WTC11 (cell line): ENCODE measurements at regions not wholly inside any gene's neighbourhood (a gene's known extent, or its start where the extent isn't known, plus 50 kb on each side); places are given as distances from the start of the nearest gene placed in this dataset.

ENCODE experiments used
- ATAC-seq: fragments of 200-7000 bp; cut with Tn5 transposase; 2 replicates; pipeline ENCODE4 v1.10.0; 2021; ENCODE audit warnings: mild to moderate bottlenecking, moderate library complexity
- CTCF ChIA-PET: fragments of 300-600 bp; sonication (Branson Sonifier 250); formaldehyde crosslinking; loops from one replicate; lab custom pipeline; 2021; ENCODE audit warnings: antibody characterized with exemption; lab: Charles Lee
- POLR2A ChIA-PET: fragments of 350-600 bp; sonication (Branson Sonifier 250); formaldehyde crosslinking; loops from one replicate; lab custom pipeline; 2021; ENCODE audit warnings: antibody characterized with exemption; lab: Charles Lee
- DNase-seq: peaks from one replicate; pipeline ENCODE4 v3.0.0; 2021; ENCODE audit warnings: low spot score
- H3K27ac Mint-ChIP-seq: 2 replicates; pipeline ENCODE4 v1.8.0; 2021; ENCODE audit warnings: mixed read lengths
- H3K27me3 Mint-ChIP-seq: 2 replicates; pipeline ENCODE4 v1.8.0; 2021; ENCODE audit warnings: low read depth, mild to moderate bottlenecking, moderate library complexity, mixed read lengths
- H3K36me3 Mint-ChIP-seq: 2 replicates; pipeline ENCODE4 v1.8.0; 2021; ENCODE audit warnings: mixed read lengths
- H3K4me1 Mint-ChIP-seq: 2 replicates; pipeline ENCODE4 v1.8.0; 2022; ENCODE audit warnings: mixed read lengths
- H3K4me3 Mint-ChIP-seq: 2 replicates; pipeline ENCODE4 v1.8.0; 2021; ENCODE audit warnings: mild to moderate bottlenecking, moderate library complexity, mixed read lengths
- H3K9me3 Mint-ChIP-seq: 2 replicates; pipeline ENCODE4 v1.8.0; 2021; ENCODE audit warnings: mixed read lengths
- CBFB ChIP-seq: sonication (generic); formaldehyde crosslinking; IDR thresholded peaks from 2 replicates; pipeline ENCODE4 v1.8.1; 2022; ENCODE audit warnings: mild to moderate bottlenecking, low read depth, missing genetic modification reagents
- FOXK1 ChIP-seq: sonication (generic); formaldehyde crosslinking; IDR thresholded peaks from 2 replicates; pipeline ENCODE4 v1.8.0; 2022; ENCODE audit warnings: mild to moderate bottlenecking, moderate library complexity, missing genetic modification reagents
- GABPB1 ChIP-seq: sonication (generic); formaldehyde crosslinking; IDR thresholded peaks from 2 replicates; pipeline ENCODE4 v1.8.1; 2023; ENCODE audit warnings: mild to moderate bottlenecking, missing genetic modification reagents
- NFE2L1 ChIP-seq: sonication (generic); formaldehyde crosslinking; IDR thresholded peaks from 2 replicates; pipeline ENCODE4 v1.8.1; 2023; ENCODE audit warnings: missing genetic modification reagents
- PRRX2 ChIP-seq: fragments of 250-450 bp; sonication (Bioruptor Pico); IDR thresholded peaks from 2 replicates; pipeline ENCODE4 v1.8.0; 2021; ENCODE audit warnings: mild to moderate bottlenecking
- SMAD4 ChIP-seq: sonication (generic); formaldehyde crosslinking; IDR thresholded peaks from 2 replicates; pipeline ENCODE4 v1.8.0; 2022; ENCODE audit warnings: mild to moderate bottlenecking, missing genetic modification reagents
- TEAD1 ChIP-seq: sonication (generic); formaldehyde crosslinking; IDR thresholded peaks from 2 replicates; pipeline ENCODE4 v1.8.0; 2022; ENCODE audit warnings: mild to moderate bottlenecking, missing genetic modification reagents
- ZNF423 ChIP-seq: fragments of 250-450 bp; sonication (Bioruptor Pico); IDR thresholded peaks from 2 replicates; pipeline ENCODE4 v2.1.2; 2022; ENCODE audit warnings: mild to moderate bottlenecking, moderate library complexity
- TF ChIP-seq, protein P1 (sequence below): fragments of 200-600 bp; IDR thresholded peaks from 2 replicates; pipeline ENCODE4 v1.8.0; 2022; ENCODE audit warnings: antibody characterized with exemption
- TF ChIP-seq, protein P2 (sequence below): sonication (generic); formaldehyde crosslinking; IDR thresholded peaks from 2 replicates; pipeline ENCODE4 v1.8.1; 2023; ENCODE audit warnings: mild to moderate bottlenecking, moderate library complexity, missing genetic modification reagents
- TF ChIP-seq, protein P3 (sequence below): sonication (generic); formaldehyde crosslinking; IDR thresholded peaks from 2 replicates; pipeline ENCODE4 v1.8.0; 2023; ENCODE audit warnings: mild to moderate bottlenecking, missing genetic modification reagents
- TF ChIP-seq, protein P4 (sequence below): sonication (generic); formaldehyde crosslinking; IDR thresholded peaks from 2 replicates; pipeline ENCODE4 v1.8.0; 2023; ENCODE audit warnings: missing genetic modification reagents
- TF ChIP-seq, protein P5 (sequence below): fragments of 250-450 bp; sonication (Bioruptor Pico); IDR thresholded peaks from 2 replicates; pipeline ENCODE4 v2.1.2; 2022; ENCODE audit warnings: mild to moderate bottlenecking, moderate library complexity
- TF ChIP-seq, protein P6 (sequence below): sonication (generic); formaldehyde crosslinking; IDR thresholded peaks from 2 replicates; pipeline ENCODE4 v1.8.0; 2022; ENCODE audit warnings: mild to moderate bottlenecking, missing genetic modification reagents
- TF ChIP-seq, protein P7 (sequence below): sonication (generic); formaldehyde crosslinking; IDR thresholded peaks from 2 replicates; pipeline ENCODE4 v1.8.0; 2022; ENCODE audit warnings: mild to moderate bottlenecking, missing genetic modification reagents
- TF ChIP-seq, protein P8 (sequence below): sonication (generic); formaldehyde crosslinking; IDR thresholded peaks from 2 replicates; pipeline ENCODE4 v1.8.0; 2022; ENCODE audit warnings: mild to moderate bottlenecking, missing genetic modification reagents
- TF ChIP-seq, protein P9 (sequence below): sonication (generic); formaldehyde crosslinking; IDR thresholded peaks from 2 replicates; pipeline ENCODE4 v1.8.1; 2022; ENCODE audit warnings: low read depth, missing genetic modification reagents, borderline replicate concordance
- TF ChIP-seq, protein P10 (sequence below): fragments of 250-450 bp; sonication (Bioruptor Pico); IDR thresholded peaks from 2 replicates; pipeline ENCODE4 v1.9.0; 2021; ENCODE audit warnings: mild to moderate bottlenecking

DNA sequence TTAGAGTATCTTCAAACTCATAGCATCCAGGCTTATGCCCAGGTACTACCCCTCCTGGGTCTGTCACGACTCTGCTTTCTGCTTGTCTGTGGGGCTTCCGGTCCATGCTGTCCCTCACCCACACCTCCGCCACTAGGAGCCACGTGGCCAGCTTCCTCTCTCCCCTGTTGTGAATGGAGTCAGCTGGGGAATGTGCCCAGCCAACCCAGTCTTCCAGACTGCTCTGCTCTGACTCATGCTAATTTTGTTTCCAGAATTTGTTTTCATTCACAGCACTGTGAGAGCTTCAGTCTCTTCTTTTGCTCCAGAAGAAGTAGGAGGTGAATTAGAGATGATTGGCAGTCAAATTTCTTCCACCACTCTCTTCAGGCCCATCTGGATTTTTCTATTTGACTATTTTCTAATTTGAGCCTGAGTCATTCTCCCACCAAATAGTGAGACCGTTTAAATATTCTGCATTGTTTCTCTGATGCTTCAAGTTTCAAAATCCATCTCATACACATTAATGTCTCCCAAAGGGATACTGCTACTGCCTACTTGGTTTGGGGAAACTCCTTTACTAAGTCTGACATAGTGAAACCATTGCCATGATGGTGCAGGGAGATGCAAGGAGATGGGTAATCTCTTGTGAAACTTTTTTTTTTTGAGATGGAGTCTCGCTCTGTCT is 424.1 kb upstream of the KIF2A start (continued):
- TF ChIP-seq, protein P1, sequence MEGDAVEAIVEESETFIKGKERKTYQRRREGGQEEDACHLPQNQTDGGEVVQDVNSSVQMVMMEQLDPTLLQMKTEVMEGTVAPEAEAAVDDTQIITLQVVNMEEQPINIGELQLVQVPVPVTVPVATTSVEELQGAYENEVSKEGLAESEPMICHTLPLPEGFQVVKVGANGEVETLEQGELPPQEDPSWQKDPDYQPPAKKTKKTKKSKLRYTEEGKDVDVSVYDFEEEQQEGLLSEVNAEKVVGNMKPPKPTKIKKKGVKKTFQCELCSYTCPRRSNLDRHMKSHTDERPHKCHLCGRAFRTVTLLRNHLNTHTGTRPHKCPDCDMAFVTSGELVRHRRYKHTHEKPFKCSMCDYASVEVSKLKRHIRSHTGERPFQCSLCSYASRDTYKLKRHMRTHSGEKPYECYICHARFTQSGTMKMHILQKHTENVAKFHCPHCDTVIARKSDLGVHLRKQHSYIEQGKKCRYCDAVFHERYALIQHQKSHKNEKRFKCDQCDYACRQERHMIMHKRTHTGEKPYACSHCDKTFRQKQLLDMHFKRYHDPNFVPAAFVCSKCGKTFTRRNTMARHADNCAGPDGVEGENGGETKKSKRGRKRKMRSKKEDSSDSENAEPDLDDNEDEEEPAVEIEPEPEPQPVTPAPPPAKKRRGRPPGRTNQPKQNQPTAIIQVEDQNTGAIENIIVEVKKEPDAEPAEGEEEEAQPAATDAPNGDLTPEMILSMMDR = no peak
- TF ChIP-seq, protein P2, sequence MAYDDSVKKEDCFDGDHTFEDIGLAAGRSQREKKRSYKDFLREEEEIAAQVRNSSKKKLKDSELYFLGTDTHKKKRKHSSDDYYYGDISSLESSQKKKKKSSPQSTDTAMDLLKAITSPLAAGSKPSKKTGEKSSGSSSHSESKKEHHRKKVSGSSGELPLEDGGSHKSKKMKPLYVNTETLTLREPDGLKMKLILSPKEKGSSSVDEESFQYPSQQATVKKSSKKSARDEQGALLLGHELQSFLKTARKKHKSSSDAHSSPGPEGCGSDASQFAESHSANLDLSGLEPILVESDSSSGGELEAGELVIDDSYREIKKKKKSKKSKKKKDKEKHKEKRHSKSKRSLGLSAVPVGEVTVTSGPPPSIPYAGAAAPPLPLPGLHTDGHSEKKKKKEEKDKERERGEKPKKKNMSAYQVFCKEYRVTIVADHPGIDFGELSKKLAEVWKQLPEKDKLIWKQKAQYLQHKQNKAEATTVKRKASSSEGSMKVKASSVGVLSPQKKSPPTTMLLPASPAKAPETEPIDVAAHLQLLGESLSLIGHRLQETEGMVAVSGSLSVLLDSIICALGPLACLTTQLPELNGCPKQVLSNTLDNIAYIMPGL (CRISPR knock-in tag) = no peak
- TF ChIP-seq NFE2L1 (CRISPR knock-in tag) (no peak), SMAD4 (CRISPR knock-in tag) (no peak), GABPB1 (CRISPR knock-in tag) (no peak)
- TF ChIP-seq, protein P3, sequence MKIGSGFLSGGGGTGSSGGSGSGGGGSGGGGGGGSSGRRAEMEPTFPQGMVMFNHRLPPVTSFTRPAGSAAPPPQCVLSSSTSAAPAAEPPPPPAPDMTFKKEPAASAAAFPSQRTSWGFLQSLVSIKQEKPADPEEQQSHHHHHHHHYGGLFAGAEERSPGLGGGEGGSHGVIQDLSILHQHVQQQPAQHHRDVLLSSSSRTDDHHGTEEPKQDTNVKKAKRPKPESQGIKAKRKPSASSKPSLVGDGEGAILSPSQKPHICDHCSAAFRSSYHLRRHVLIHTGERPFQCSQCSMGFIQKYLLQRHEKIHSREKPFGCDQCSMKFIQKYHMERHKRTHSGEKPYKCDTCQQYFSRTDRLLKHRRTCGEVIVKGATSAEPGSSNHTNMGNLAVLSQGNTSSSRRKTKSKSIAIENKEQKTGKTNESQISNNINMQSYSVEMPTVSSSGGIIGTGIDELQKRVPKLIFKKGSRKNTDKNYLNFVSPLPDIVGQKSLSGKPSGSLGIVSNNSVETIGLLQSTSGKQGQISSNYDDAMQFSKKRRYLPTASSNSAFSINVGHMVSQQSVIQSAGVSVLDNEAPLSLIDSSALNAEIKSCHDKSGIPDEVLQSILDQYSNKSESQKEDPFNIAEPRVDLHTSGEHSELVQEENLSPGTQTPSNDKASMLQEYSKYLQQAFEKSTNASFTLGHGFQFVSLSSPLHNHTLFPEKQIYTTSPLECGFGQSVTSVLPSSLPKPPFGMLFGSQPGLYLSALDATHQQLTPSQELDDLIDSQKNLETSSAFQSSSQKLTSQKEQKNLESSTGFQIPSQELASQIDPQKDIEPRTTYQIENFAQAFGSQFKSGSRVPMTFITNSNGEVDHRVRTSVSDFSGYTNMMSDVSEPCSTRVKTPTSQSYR = no peak
- TF ChIP-seq, protein P4, sequence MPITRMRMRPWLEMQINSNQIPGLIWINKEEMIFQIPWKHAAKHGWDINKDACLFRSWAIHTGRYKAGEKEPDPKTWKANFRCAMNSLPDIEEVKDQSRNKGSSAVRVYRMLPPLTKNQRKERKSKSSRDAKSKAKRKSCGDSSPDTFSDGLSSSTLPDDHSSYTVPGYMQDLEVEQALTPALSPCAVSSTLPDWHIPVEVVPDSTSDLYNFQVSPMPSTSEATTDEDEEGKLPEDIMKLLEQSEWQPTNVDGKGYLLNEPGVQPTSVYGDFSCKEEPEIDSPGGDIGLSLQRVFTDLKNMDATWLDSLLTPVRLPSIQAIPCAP (CRISPR knock-in tag) = no peak

DNA sequence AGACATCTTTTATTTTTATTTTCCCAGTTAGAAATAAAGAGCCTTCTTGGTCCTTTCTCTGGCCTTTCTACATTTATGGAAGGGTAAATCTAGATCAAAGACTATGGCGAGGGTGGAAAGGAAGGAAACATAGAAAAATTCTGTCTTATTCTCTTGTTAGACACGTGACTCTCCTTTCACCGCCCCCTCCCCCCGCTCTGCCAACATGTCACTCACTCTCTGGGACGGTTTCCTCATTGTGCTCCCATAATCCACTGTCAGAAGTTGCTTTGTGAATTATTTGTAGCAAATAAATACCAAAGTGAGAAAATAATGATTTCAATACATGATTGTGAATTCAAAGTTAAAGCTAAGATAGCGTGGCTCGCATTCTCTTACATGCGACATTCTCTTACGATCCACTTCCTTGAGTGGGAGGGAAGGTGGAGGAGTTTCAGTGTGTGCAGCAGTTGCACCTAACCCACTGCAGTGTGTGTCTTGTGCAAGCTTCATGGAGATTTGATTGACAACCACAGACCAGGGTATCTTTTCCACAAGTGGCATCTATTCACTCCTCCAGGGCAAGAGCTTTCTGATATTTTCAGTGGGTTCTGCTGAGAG is 423.0 kb upstream of the KIF2A start:
- no peak for ATAC-seq
- ChIA-PET CTCF (no interaction called here), POLR2A (no interaction called here)
- Mint-ChIP-seq H3K27ac (no peak overlapping the region), H3K4me3 (no peak overlapping the region), H3K36me3 (no peaks in the 10 kb centered on the region), H3K9me3 (0 out of 2 replicates have a peak, but pooled peaks cover 4% of the 10 kb centered on the region), H3K27me3 (no peaks in the 10 kb centered on the region), H3K4me1 (peaks cover 8% of the 10 kb centered on the region)
- DNase-seq = no peak
- TF ChIP-seq CBFB (CRISPR knock-in tag) = no peak
- TF ChIP-seq, protein P5, sequence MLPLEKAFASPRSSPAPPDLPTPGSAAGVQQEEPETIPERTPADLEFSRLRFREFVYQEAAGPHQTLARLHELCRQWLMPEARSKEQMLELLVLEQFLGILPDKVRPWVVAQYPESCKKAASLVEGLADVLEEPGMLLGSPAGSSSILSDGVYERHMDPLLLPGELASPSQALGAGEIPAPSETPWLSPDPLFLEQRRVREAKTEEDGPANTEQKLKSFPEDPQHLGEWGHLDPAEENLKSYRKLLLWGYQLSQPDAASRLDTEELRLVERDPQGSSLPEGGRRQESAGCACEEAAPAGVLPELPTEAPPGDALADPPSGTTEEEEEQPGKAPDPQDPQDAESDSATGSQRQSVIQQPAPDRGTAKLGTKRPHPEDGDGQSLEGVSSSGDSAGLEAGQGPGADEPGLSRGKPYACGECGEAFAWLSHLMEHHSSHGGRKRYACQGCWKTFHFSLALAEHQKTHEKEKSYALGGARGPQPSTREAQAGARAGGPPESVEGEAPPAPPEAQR (CRISPR knock-in tag) = no peak
- TF ChIP-seq, protein P6, sequence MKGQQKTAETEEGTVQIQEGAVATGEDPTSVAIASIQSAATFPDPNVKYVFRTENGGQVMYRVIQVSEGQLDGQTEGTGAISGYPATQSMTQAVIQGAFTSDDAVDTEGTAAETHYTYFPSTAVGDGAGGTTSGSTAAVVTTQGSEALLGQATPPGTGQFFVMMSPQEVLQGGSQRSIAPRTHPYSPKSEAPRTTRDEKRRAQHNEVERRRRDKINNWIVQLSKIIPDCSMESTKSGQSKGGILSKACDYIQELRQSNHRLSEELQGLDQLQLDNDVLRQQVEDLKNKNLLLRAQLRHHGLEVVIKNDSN (CRISPR knock-in tag) = no peak
- TF ChIP-seq, protein P7, sequence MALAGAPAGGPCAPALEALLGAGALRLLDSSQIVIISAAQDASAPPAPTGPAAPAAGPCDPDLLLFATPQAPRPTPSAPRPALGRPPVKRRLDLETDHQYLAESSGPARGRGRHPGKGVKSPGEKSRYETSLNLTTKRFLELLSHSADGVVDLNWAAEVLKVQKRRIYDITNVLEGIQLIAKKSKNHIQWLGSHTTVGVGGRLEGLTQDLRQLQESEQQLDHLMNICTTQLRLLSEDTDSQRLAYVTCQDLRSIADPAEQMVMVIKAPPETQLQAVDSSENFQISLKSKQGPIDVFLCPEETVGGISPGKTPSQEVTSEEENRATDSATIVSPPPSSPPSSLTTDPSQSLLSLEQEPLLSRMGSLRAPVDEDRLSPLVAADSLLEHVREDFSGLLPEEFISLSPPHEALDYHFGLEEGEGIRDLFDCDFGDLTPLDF (CRISPR knock-in tag) = no peak
- no peak for TF ChIP-seq ZNF423 (CRISPR knock-in tag)
- no peak for TF ChIP-seq FOXK1
- TF ChIP-seq, protein P8, sequence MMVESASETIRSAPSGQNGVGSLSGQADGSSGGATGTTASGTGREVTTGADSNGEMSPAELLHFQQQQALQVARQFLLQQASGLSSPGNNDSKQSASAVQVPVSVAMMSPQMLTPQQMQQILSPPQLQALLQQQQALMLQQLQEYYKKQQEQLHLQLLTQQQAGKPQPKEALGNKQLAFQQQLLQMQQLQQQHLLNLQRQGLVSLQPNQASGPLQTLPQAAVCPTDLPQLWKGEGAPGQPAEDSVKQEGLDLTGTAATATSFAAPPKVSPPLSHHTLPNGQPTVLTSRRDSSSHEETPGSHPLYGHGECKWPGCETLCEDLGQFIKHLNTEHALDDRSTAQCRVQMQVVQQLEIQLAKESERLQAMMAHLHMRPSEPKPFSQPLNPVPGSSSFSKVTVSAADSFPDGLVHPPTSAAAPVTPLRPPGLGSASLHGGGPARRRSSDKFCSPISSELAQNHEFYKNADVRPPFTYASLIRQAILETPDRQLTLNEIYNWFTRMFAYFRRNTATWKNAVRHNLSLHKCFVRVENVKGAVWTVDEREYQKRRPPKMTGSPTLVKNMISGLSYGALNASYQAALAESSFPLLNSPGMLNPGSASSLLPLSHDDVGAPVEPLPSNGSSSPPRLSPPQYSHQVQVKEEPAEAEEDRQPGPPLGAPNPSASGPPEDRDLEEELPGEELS (CRISPR knock-in tag) = no peak
- TF ChIP-seq, protein P9, sequence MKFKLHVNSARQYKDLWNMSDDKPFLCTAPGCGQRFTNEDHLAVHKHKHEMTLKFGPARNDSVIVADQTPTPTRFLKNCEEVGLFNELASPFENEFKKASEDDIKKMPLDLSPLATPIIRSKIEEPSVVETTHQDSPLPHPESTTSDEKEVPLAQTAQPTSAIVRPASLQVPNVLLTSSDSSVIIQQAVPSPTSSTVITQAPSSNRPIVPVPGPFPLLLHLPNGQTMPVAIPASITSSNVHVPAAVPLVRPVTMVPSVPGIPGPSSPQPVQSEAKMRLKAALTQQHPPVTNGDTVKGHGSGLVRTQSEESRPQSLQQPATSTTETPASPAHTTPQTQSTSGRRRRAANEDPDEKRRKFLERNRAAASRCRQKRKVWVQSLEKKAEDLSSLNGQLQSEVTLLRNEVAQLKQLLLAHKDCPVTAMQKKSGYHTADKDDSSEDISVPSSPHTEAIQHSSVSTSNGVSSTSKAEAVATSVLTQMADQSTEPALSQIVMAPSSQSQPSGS (CRISPR knock-in tag) = no peak
- no peak for TF ChIP-seq PRRX2 (CRISPR knock-in tag)
- no peak for TF ChIP-seq TEAD1 (CRISPR knock-in tag)
- TF ChIP-seq, protein P10, sequence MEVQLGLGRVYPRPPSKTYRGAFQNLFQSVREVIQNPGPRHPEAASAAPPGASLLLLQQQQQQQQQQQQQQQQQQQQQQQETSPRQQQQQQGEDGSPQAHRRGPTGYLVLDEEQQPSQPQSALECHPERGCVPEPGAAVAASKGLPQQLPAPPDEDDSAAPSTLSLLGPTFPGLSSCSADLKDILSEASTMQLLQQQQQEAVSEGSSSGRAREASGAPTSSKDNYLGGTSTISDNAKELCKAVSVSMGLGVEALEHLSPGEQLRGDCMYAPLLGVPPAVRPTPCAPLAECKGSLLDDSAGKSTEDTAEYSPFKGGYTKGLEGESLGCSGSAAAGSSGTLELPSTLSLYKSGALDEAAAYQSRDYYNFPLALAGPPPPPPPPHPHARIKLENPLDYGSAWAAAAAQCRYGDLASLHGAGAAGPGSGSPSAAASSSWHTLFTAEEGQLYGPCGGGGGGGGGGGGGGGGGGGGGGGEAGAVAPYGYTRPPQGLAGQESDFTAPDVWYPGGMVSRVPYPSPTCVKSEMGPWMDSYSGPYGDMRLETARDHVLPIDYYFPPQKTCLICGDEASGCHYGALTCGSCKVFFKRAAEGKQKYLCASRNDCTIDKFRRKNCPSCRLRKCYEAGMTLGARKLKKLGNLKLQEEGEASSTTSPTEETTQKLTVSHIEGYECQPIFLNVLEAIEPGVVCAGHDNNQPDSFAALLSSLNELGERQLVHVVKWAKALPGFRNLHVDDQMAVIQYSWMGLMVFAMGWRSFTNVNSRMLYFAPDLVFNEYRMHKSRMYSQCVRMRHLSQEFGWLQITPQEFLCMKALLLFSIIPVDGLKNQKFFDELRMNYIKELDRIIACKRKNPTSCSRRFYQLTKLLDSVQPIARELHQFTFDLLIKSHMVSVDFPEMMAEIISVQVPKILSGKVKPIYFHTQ = no peak
